NCI-H345 treated with DMSO at 0.1 percent for 48 hours (cell line): ENCODE measurements at regions not wholly inside any gene's neighbourhood (a gene's known extent, or its start where the extent isn't known, plus 50 kb on each side); places are given as distances from the start of the nearest gene placed in this dataset.
"Not testable (repeated sequence)": the region's sequence is repeated elsewhere in the genome, so short reads cannot be mapped to it uniquely, and the experiment has no call there.

Experiments used
- DNase-seq: peaks from one replicate; lab custom pipeline; 2025; ENCODE audit not compliant: unreplicated experiment; lab: John Stamatoyannopoulos, UW

GRCh38 chr3:125695688-125696087 lies 100.4 kb upstream of the OSBPL11 start:
- no peak for DNase-seq

GRCh38 chr3:125697126-125697525 lies 101.8 kb upstream of the OSBPL11 start:
- not testable (repeated sequence) for DNase-seq

- DNase-seq = not testable (repeated sequence)
Observed at GRCh38 chr3:125697979-125698640, 102.8 kb upstream of the OSBPL11 start.

- no peak for DNase-seq
Observed at GRCh38 chr3:125715651-125716050, 120.4 kb upstream of the OSBPL11 start.

GRCh38 chr3:125732151-125732550 lies 136.9 kb upstream of the OSBPL11 start:
- DNase-seq = not testable (repeated sequence)

GRCh38 chr3:125741991-125742718 lies 146.9 kb upstream of the OSBPL11 start:
- DNase-seq = not testable (repeated sequence)

GRCh38 chr3:125742845-125743244 lies 147.5 kb upstream of the OSBPL11 start:
- not testable (repeated sequence) for DNase-seq

- not testable (repeated sequence) for DNase-seq
Observed at GRCh38 chr3:125757050-125757449, 161.8 kb upstream of the OSBPL11 start.

GRCh38 chr3:125758641-125759130 lies 163.4 kb upstream of the OSBPL11 start:
- DNase-seq = not testable (repeated sequence)

- DNase-seq = not testable (repeated sequence)
Observed at GRCh38 chr3:125762601-125763000, 167.3 kb upstream of the OSBPL11 start.

GRCh38 chr3:125766285-125766826 lies 171.1 kb upstream of the OSBPL11 start:
- not testable (repeated sequence) for DNase-seq

GRCh38 chr3:125766931-125767330 lies 171.6 kb upstream of the OSBPL11 start:
- DNase-seq = not testable (repeated sequence)

- no peak for DNase-seq
Observed at GRCh38 chr3:125767641-125768040, 172.3 kb upstream of the OSBPL11 start.

- not testable (repeated sequence) for DNase-seq
Observed at GRCh38 chr3:125768821-125769220, 173.5 kb upstream of the OSBPL11 start.

- DNase-seq = not testable (repeated sequence)
Observed at GRCh38 chr3:125771506-125771905, 176.2 kb upstream of the OSBPL11 start.

- DNase-seq = not testable (repeated sequence)
Observed at GRCh38 chr3:125774433-125775034, 179.2 kb upstream of the OSBPL11 start.

GRCh38 chr3:125775106-125775505 lies 179.8 kb upstream of the OSBPL11 start:
- not testable (repeated sequence) for DNase-seq

- not testable (repeated sequence) for DNase-seq
Observed at GRCh38 chr3:125775606-125776294, 180.5 kb upstream of the OSBPL11 start.

GRCh38 chr3:125779276-125779675 lies 184.0 kb upstream of the OSBPL11 start:
- not testable (repeated sequence) for DNase-seq

GRCh38 chr3:125779918-125780317 lies 184.6 kb upstream of the OSBPL11 start:
- not testable (repeated sequence) for DNase-seq

GRCh38 chr3:125781678-125782077 lies 186.4 kb upstream of the OSBPL11 start:
- not testable (repeated sequence) for DNase-seq
